Activated CD4-positive, alpha-beta memory T cell treated with anti-CD3 and anti-CD28 coated beads, Interleukin-2, amount 10 ng/mL, durations not matched to agents 7 days and 5 days (primary cell): ENCODE measurements at regions not wholly inside any gene's neighbourhood (a gene's known extent, or its start where the extent isn't known, plus 50 kb on each side); places are given as distances from the start of the nearest gene placed in this dataset.

Experiments
- CTCF ChIA-PET: fragments of 350-600 bp; sonication (Branson Sonifier 250); formaldehyde crosslinking; loops from one replicate; lab custom pipeline; 2021; ENCODE audit warnings: antibody characterized with exemption, inconsistent platforms; lab: Charles Lee
- POLR2A ChIA-PET: fragments of 350-600 bp; sonication (Branson Sonifier 250); formaldehyde crosslinking; loops from one replicate; lab custom pipeline; 2021; ENCODE audit warnings: antibody characterized with exemption; lab: Charles Lee
- DNase-seq: peaks from one replicate; pipeline ENCODE4 v3.0.0-alpha.2; 2020
- H3K27ac Mint-ChIP-seq: one replicate; pipeline ENCODE4 v1.8.0; 2021; ENCODE audit warnings: mild to moderate bottlenecking, mixed read lengths
- H3K27me3 Mint-ChIP-seq: one replicate; pipeline ENCODE4 v1.8.0; 2021; ENCODE audit warnings: mixed read lengths
- H3K36me3 Mint-ChIP-seq: one replicate; pipeline ENCODE4 v1.8.0; 2021; ENCODE audit warnings: low read depth, mixed read lengths
- H3K4me1 Mint-ChIP-seq: one replicate; pipeline ENCODE4 v1.8.0; 2021; ENCODE audit warnings: mixed read lengths
- H3K4me3 Mint-ChIP-seq: one replicate; pipeline ENCODE4 v1.8.0; 2021; ENCODE audit warnings: mild to moderate bottlenecking, mixed read lengths
- H3K9me3 Mint-ChIP-seq: one replicate; pipeline ENCODE4 v1.8.0; 2021; ENCODE audit warnings: mixed read lengths

DNA sequence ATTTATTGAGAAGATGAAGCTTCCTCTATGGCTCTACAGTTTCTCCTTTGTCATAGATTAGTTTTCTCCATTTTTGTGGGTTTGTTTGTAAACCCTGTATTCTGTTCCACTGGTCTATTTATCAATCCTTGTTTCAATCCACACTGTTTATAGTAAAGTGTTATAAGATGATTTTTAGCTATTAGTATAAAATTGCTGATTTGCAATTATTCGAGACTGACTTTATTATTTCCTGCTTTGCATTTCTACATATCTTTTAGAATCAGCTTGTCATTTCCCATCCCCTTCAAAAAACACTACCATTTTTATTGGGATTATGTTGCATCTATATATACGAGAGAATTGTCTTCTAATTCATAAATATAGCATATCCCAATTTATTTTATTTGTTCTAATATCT is 325.9 kb upstream of the EPHA7 start:
- Mint-ChIP-seq H3K9me3 (no peaks in the 10 kb centered on the region), H3K4me3 (no peak overlapping the region), H3K4me1 (no peaks in the 10 kb centered on the region), H3K27me3 (no peaks in the 10 kb centered on the region), H3K36me3 (no peaks in the 10 kb centered on the region), H3K27ac (no peak overlapping the region)
- ChIA-PET CTCF (no interaction called here), POLR2A (no interaction called here)
- no peak for DNase-seq

DNA sequence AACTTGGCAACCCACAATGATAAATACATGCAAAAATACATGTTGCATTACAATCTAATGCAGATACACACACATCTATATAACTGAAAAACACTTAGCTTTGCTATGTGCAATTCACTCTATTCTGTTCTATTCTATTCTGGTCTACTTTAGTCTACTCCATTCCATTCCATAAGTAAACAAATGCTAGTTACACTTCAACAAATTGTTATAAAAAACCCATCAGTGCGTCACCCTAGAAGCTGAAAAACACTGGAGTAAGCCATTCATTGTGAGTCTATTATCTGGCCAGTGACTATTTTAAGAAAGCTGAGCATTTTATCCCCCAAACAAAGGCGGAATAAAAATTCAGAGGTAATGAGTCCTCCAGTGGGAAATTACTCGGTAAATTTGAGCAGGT is 315.7 kb upstream of the EPHA7 start:
- H3K9me3 Mint-ChIP-seq, result peaks cover 2% of the 10 kb centered on the region
- no peak overlapping the region for H3K4me3 Mint-ChIP-seq
- ChIA-PET CTCF (no interaction called here), POLR2A (no interaction called here)
- no peak for DNase-seq
- no peaks in the 10 kb centered on the region for H3K27me3 Mint-ChIP-seq
- no peaks in the 10 kb centered on the region for H3K36me3 Mint-ChIP-seq
- H3K27ac Mint-ChIP-seq, result no peak overlapping the region
- no peaks in the 10 kb centered on the region for H3K4me1 Mint-ChIP-seq

DNA sequence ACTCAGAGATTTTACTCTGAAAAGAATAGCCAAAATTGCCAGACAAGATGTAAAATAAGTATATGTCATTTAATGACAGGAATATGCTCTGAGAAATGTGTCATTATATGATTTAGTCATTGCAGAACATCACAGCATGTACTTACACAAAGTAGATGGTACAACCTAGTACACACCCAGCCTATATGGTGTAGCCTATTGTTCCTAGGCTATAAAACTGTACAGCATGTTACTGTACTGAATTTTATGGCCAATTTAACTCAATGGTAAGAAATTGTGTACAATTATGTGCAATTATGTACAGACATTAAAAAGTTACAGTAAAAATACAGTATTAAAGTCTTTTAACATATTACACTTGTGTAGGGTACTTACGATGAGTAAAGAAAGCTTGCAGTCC is 311.9 kb upstream of the EPHA7 start:
- no peaks in the 10 kb centered on the region for H3K36me3 Mint-ChIP-seq
- H3K4me3 Mint-ChIP-seq, result no peak overlapping the region
- peaks cover 4% of the 10 kb centered on the region for H3K9me3 Mint-ChIP-seq
- POLR2A ChIA-PET, result no interaction called here
- DNase-seq, result no peak
- no peaks in the 10 kb centered on the region for H3K27me3 Mint-ChIP-seq
- no peaks in the 10 kb centered on the region for H3K4me1 Mint-ChIP-seq
- CTCF ChIA-PET, result no interaction called here
- no peak overlapping the region for H3K27ac Mint-ChIP-seq

DNA sequence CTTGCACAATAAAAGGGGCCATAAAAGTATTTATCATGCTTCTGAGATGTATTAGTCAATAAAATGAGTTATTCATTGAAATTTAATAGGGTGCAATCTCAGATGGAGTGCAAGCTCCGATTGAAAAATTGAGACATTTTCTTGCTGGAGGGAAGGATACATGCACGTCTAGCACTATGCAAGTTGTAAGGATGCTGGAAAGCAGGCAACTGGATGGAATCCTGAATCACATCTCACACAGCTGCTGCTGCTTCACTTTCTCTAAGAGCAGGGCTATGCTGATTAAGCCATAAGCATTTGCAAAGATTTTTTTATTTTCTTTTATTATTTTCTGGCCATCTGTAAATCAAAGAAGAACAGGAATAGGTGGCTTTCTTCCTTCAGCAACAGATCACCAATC is 308.8 kb upstream of the EPHA7 start:
- POLR2A ChIA-PET, result no interaction called here
- Mint-ChIP-seq H3K27me3 (no peaks in the 10 kb centered on the region), H3K27ac (no peak overlapping the region), H3K4me1 (no peaks in the 10 kb centered on the region), H3K9me3 (peaks cover 3% of the 10 kb centered on the region), H3K4me3 (no peak overlapping the region), H3K36me3 (no peaks in the 10 kb centered on the region)
- DNase-seq, result no peak
- CTCF ChIA-PET, result no interaction called here

DNA sequence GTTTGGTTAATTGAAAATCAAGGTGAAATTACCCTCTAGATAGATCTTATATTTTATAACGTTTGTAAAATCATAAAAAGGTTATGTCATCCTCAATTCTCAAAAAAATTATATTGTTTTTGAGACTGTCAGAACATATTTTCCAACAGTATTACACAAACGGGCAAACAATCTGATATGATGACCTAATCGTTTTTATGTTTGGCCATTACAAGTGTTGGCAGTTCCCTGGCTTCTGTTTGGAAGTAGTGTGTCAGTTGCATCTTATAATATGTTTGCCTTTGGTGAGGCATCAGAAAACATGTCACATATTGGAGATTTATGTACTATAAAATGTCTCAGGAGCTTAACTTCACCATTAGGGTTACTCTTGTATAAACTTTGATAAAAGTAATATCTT is 308.1 kb upstream of the EPHA7 start:
- H3K36me3 Mint-ChIP-seq, result no peaks in the 10 kb centered on the region
- peaks cover 3% of the 10 kb centered on the region for H3K9me3 Mint-ChIP-seq
- ChIA-PET CTCF (no interaction called here), POLR2A (no interaction called here)
- H3K27me3 Mint-ChIP-seq, result no peaks in the 10 kb centered on the region
- DNase-seq, result no peak
- no peaks in the 10 kb centered on the region for H3K4me1 Mint-ChIP-seq
- H3K27ac Mint-ChIP-seq, result no peak overlapping the region
- no peak overlapping the region for H3K4me3 Mint-ChIP-seq

DNA sequence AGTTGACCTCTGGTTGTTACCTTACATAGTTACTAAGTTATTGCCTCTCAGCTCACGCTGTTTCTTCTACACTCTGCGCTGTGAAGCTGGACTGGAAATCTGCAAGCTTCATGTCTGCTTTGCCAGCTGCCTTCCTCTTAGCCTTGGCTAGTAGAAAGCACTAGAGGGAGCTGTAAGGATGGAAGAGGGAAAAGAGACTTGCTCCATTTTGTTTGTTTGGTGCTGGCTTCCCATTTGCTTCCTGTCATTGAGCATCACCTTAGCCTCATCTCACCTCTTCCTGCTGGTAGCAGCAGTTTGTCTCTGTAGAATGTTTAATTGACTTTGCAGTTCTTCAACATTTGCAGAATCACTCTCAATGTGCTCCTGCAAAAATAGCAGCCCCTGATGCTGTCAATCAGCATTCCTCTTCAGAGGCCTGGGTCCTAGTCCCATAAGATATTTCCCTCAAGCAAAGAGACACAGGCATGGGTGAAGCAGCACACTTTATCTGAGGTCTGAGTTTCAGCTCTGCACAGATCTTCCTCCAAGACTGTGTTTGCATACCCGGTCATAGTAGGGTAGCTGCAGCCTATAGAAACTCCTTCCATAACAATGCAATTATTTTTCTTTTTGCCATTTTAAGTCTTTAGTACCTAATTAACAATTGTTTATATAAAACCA is 302.2 kb upstream of the EPHA7 start:
- H3K27ac Mint-ChIP-seq, result no peak overlapping the region

DNA sequence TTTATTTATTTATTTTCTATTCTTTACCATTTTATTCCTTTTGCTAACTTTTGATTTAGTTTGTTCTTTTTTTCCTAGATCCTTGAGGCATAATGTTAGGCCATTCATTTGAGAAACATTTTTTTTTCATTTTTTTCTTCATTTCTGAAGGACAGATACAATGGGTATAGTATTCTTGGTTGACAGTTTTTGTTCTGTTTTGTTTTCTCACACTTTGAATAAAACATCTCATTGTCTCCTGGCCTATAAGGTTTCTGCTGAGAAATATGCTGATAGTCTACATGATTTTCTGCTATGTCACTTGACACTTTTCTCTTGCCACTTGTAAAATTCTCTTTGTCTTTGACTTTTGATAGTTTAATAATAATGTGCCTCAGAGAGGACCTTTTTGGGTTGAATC is 294.6 kb upstream of the EPHA7 start:
- ChIA-PET POLR2A (no interaction called here), CTCF (no interaction called here)
- H3K9me3 Mint-ChIP-seq, result peaks cover 7% of the 10 kb centered on the region
- no peaks in the 10 kb centered on the region for H3K27me3 Mint-ChIP-seq
- no peak for DNase-seq
- no peaks in the 10 kb centered on the region for H3K4me1 Mint-ChIP-seq
- no peaks in the 10 kb centered on the region for H3K36me3 Mint-ChIP-seq
- no peak overlapping the region for H3K27ac Mint-ChIP-seq
- H3K4me3 Mint-ChIP-seq, result no peak overlapping the region

More for the DNA sequence above, 302.2 kb upstream of the EPHA7 start:
- ChIA-PET POLR2A (no interaction called here), CTCF (no interaction called here)
- Mint-ChIP-seq H3K4me3 (no peak overlapping the region), H3K36me3 (no peaks in the 10 kb centered on the region), H3K27me3 (no peaks in the 10 kb centered on the region), H3K4me1 (no peaks in the 10 kb centered on the region), H3K9me3 (peaks cover 7% of the 10 kb centered on the region)
- no peak for DNase-seq

DNA sequence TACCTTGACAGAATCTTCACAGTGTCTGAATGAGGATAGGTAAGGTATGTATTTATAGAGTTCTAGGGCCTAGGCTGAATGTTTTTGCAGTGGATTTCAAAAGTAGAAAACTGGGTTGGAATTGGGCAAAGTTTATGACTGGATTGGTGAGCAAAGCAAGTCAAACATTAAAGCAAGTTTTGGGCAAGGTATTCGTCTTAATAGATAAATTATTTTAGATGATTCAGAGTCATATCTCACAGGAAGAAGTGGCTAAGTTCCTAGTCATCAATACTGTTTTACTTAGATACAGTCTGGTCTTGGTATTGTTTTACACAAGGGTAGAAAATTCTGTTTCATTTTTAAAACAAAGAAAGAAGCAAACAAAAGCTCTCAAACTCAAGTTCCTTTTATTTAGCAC is 284.1 kb upstream of the EPHA7 start:
- no peak overlapping the region for H3K27ac Mint-ChIP-seq
- H3K4me3 Mint-ChIP-seq, result no peak overlapping the region
- no peaks in the 10 kb centered on the region for H3K36me3 Mint-ChIP-seq
- H3K27me3 Mint-ChIP-seq, result no peaks in the 10 kb centered on the region
- ChIA-PET POLR2A (no interaction called here), CTCF (no interaction called here)
- no peak for DNase-seq
- H3K4me1 Mint-ChIP-seq, result no peaks in the 10 kb centered on the region
- peaks cover 13% of the 10 kb centered on the region for H3K9me3 Mint-ChIP-seq

DNA sequence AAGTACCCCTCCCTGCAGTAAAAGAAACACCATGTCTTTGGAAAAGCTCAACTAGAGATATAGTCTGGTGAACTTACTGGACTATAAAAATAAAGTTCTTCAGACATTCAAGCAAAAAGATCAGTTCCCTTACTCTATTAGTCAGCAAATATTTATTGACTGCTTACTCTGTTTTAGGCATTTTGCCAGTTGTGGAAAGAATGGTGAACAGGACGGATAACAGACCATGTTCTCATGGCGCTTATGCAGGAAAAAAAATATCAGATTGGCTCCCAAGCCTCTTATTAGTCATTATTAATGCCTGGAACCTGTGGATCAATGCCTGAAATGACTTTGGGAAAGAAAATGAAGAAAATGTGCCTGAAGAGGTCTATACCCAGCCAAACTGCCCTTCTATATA is 282.2 kb upstream of the EPHA7 start:
- CTCF ChIA-PET, result no interaction called here
- POLR2A ChIA-PET, result no interaction called here
- H3K4me1 Mint-ChIP-seq, result no peaks in the 10 kb centered on the region
- DNase-seq, result no peak
- no peak overlapping the region for H3K4me3 Mint-ChIP-seq
- H3K36me3 Mint-ChIP-seq, result no peaks in the 10 kb centered on the region
- H3K27ac Mint-ChIP-seq, result no peak overlapping the region
- H3K9me3 Mint-ChIP-seq, result peaks cover 5% of the 10 kb centered on the region
- no peaks in the 10 kb centered on the region for H3K27me3 Mint-ChIP-seq

DNA sequence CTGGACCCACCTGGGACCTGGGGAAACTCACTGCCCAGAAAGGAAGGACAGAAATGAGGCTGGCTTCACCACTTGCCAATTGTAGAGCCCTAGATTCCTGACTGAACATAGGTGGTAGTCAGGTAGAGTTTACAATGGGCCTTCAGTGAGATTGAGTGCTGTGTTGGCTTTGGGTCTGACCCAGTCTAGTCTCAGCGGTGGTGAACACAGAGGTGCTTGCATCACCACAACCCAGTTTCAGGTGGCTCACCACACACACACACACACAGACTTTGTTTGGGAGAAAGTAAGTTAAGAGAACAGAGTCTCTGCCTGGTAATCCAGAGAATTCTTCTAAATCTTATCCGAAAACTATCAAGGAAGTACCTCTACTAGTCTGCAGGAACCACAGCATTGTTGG is 266.1 kb upstream of the EPHA7 start:
- ChIA-PET POLR2A (no interaction called here), CTCF (no interaction called here)
- H3K9me3 Mint-ChIP-seq, result peaks cover 6% of the 10 kb centered on the region

DNA sequence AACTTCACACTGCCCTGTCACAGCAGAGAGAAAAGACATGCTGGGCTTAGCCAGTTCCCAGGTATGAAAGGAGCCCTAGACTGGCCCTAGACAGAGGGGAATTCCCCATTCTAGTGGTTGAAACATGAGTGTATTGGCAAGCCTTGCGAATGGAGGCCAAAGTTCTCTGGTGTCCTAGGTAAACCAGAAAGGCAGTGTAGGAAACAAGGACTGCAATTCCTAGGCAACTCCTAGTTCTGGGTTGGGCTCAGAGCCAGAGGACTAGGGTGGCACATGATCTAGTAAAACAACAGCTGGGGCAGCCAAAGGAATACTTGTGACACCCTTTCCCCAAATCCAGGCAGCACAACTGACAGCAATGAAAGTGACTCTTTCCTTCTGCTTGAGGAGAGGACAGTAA is 265.0 kb upstream of the EPHA7 start:
- no peak for DNase-seq
- H3K27ac Mint-ChIP-seq, result no peak overlapping the region
- H3K27me3 Mint-ChIP-seq, result no peaks in the 10 kb centered on the region
- POLR2A ChIA-PET, result no interaction called here
- H3K4me3 Mint-ChIP-seq, result no peak overlapping the region
- H3K36me3 Mint-ChIP-seq, result no peaks in the 10 kb centered on the region
- H3K4me1 Mint-ChIP-seq, result no peaks in the 10 kb centered on the region
- CTCF ChIA-PET, result no interaction called here
- peaks cover 6% of the 10 kb centered on the region for H3K9me3 Mint-ChIP-seq

More for the DNA sequence above, 266.1 kb upstream of the EPHA7 start:
- Mint-ChIP-seq H3K27ac (no peak overlapping the region), H3K27me3 (no peaks in the 10 kb centered on the region), H3K4me3 (no peak overlapping the region), H3K36me3 (no peaks in the 10 kb centered on the region), H3K4me1 (no peaks in the 10 kb centered on the region)
- DNase-seq, result no peak

DNA sequence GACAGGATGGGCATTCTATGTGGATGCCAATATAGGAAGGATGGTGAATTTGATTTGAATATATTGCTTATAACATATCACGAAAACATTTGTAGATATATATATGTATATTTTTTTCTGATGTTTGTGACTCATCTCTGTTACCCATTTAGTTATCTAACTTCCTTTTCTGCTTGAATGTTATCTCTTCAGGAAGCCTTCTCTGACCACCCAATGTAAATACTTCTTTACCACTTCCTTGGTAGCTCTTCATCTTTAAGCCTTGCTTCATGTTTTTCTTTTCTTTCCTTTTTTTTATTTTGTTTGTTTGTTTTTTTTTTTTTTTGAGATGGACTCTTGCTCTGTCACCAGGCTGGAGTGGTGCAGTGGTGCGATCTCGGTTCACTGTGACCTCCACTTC is 260.5 kb upstream of the EPHA7 start:
- Mint-ChIP-seq H3K36me3 (no peaks in the 10 kb centered on the region), H3K27me3 (no peaks in the 10 kb centered on the region), H3K4me1 (no peaks in the 10 kb centered on the region), H3K4me3 (no peak overlapping the region), H3K27ac (no peak overlapping the region), H3K9me3 (peaks cover 2% of the 10 kb centered on the region)
- ChIA-PET POLR2A (no interaction called here), CTCF (no interaction called here)
- no peak for DNase-seq

DNA sequence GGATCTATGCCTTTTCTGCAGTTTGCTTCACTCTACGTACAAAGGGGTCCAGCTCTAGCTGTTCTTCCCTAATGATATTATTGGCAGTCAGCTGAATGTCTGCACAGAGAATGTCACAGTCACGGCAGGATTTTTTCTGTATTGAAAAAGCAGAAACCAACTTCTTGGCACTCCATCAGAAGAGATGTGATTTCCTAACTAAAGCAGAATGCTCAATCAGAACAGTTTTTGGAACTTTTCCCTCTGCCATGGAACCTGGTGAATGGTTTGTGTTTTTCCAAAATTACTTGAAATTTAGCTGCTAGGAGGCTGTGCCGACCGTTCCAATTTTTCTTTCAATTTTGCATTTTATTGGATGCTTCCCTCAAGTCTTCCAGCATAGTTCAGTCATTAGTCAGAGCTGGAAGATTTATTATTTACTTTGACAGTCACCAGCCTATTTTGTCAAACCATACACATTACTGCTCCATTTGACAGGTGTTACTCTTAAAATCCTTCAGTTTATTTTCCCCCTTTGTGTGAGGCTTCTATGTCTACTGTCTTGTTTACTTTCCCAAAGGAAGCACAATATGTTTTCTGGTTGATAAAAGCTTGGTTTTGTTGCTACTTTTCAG is 259.6 kb upstream of the EPHA7 start:
- Mint-ChIP-seq H3K4me3 (no peak overlapping the region), H3K9me3 (peaks cover 2% of the 10 kb centered on the region), H3K4me1 (no peaks in the 10 kb centered on the region), H3K36me3 (no peaks in the 10 kb centered on the region), H3K27ac (no peak overlapping the region), H3K27me3 (no peaks in the 10 kb centered on the region)
- CTCF ChIA-PET, result no interaction called here
- no peak for DNase-seq
- POLR2A ChIA-PET, result no interaction called here

DNA sequence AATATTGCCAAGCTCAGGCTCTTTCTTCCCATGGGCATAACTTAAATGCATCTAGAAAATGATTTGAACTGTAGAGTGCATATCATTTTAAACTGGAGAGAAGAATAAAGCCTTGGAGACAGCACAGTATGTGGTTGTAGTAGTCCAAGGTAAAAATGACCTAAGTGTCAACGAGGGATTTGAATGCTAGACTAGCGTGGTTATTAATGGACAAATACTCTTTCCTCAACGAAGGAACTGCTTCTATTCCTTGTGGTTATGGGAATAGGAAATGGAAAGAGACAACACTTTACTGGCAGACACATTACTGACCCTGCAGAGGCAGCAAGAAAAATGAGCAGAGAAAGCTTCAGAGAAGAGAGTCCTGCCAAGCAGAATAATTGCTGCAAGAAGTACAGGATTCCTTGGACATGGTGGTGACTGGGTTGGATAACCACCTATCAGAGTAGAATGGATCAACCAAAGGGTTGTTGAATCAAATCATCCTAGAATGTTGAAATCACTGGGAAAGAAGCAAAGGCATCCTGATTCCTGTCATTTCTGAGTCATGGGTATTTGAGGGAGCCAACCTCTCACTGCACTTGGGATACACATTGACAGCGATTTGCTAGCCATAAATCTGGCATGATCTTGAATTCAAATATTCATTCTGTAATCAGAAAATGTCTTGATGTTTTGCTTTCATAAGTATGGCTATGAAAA is 258.1 kb upstream of the EPHA7 start:
- DNase-seq, result no peak
- H3K4me3 Mint-ChIP-seq, result no peak overlapping the region
- H3K36me3 Mint-ChIP-seq, result no peaks in the 10 kb centered on the region
- ChIA-PET CTCF (no interaction called here), POLR2A (no interaction called here)
- no peaks in the 10 kb centered on the region for H3K27me3 Mint-ChIP-seq
- H3K9me3 Mint-ChIP-seq, result peaks cover 2% of the 10 kb centered on the region
- H3K4me1 Mint-ChIP-seq, result no peaks in the 10 kb centered on the region
- H3K27ac Mint-ChIP-seq, result no peak overlapping the region
